AG09309 (cell line): ENCODE measurements at regions not wholly inside any gene's neighbourhood (a gene's known extent, or its start where the extent isn't known, plus 50 kb on each side); places are given as distances from the start of the nearest gene placed in this dataset.
"Not testable (repeated sequence)": the region's sequence is repeated elsewhere in the genome, so short reads cannot be mapped to it uniquely, and the experiment has no call there.

Experiments
- DNase-seq: peaks from one replicate; pipeline ENCODE4 v3.0.0-alpha.2; 2010; ENCODE audit warnings: low read depth
- H3K4me3 ChIP-seq: 2 replicates; pipeline ENCODE4 v1.5.1; 2011; ENCODE audit warnings: mild to moderate bottlenecking, low read depth, low read length, moderate library complexity; ENCODE audit not compliant: control insufficient read depth
- TF ChIP-seq, protein P1 (sequence below): IDR thresholded peaks from 2 replicates; pipeline ENCODE4 v1.5.1; 2011; ENCODE audit warnings: mild to moderate bottlenecking, low read depth, low read length, inconsistent platforms; ENCODE audit not compliant: insufficient read depth, control insufficient read depth; ENCODE audit errors: missing control alignments

DNA sequence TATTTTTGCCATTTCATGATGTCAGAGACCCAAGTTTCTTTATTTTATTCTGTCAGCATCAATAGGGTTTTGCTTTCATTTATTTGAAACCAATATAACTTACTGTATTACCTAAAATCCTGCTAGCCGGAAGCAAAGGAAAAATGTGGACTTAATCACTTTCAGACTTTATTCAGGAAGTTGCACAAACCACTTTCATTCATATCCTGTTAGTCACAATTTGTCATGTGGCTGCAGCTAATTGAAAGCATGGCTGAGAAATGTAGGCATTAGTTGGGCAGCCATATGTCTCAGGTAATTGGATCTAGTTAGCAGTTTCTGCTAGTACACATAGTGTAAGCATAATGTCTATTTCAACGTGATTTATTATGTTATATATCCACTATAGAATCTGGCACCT lies 462.3 kb upstream of the SGO1 start:
- DNase-seq, result peak; percentile 87
- no peak overlapping the region for H3K4me3 ChIP-seq
- TF ChIP-seq, protein P1, sequence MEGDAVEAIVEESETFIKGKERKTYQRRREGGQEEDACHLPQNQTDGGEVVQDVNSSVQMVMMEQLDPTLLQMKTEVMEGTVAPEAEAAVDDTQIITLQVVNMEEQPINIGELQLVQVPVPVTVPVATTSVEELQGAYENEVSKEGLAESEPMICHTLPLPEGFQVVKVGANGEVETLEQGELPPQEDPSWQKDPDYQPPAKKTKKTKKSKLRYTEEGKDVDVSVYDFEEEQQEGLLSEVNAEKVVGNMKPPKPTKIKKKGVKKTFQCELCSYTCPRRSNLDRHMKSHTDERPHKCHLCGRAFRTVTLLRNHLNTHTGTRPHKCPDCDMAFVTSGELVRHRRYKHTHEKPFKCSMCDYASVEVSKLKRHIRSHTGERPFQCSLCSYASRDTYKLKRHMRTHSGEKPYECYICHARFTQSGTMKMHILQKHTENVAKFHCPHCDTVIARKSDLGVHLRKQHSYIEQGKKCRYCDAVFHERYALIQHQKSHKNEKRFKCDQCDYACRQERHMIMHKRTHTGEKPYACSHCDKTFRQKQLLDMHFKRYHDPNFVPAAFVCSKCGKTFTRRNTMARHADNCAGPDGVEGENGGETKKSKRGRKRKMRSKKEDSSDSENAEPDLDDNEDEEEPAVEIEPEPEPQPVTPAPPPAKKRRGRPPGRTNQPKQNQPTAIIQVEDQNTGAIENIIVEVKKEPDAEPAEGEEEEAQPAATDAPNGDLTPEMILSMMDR, result no peak

DNA sequence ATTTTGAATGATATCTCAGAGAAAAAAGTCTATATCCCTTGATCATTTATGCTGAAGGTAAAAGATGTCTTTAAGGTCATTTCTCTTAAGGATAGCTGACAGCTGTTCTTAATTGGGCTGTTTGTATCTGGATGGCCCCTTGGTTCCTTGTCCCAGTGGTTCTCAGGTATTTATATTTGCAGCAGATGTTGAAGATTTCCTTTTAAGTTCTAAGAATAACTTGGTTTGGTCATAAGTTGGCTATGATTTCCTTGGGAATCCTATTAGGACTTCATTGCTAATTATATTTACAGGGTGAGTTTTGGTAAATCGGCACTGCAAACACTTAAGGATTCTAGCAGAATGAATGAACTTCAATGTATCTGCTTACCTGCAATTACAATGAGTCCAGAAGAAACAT lies 460.4 kb upstream of the SGO1 start:
- no peak for DNase-seq
- no peak overlapping the region for H3K4me3 ChIP-seq
- TF ChIP-seq, protein P1, result no peak

DNA sequence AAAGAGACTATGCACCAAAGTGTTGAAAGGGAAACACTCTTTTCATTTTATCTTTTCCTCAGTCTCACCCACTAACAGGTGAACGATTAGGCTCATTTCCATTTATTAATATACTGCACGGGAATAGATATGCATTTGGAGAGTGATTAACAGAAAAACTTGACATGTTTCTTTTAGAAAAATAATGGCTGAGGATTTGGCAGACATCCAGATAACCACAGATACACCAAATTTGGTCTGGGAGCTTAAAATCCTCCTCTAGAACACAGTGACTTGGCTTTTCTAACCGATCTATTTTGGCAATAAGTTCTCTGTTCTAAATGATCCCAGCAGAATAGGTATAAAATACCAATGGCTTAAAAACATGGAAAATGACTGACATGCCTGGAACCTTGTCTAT lies 459.3 kb upstream of the SGO1 start:
- DNase-seq, result no peak
- TF ChIP-seq, protein P1, result no peak

DNA sequence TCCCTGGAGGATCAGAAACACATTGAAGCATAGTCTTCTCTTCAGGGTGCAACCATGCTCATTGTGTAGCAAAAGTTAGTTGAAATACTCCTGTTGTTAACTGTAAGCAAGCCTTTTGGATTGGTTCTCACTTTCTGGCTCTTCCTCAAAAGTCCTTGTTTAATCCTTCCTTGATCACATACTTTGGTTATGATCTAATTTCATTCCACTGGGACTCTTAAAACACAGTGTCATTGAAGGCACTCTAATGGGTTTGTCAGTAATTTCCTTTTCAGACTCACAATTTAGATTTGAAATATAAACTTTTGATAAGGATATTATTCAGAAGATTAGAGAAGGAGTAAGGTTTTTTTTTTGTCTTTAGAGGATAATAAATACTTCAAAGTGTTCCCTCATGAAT lies 451.7 kb upstream of the SGO1 start:
- H3K4me3 ChIP-seq, result no peak overlapping the region
- TF ChIP-seq, protein P1, result no peak
- DNase-seq, result peak; percentile 18

More for the DNA sequence above, 459.3 kb upstream of the SGO1 start:
- no peak overlapping the region for H3K4me3 ChIP-seq

DNA sequence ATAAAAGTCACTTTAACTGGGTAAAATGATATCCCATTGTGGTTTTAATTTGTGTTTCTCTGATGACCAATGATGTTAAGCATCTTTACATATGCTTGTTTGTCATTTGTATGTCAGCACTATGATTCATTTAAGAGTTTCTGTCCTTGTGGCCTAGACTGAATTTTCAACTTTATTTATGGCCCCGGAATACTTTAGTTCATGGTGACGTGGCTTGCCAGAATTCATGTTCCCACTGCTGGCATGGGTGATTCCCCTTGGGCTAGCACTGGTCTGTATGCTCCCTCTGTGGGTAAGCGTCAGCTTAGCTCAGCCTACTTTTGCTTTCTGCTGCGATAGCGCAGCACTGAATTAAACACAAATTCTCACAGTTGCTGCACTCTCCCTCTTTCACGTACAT lies 436.3 kb upstream of the SGO1 start:
- H3K4me3 ChIP-seq, result no peak overlapping the region; the same call in 1 of the 2 replicates
- TF ChIP-seq, protein P1, result peak; percentile 60
- DNase-seq, result peak; percentile 97

DNA sequence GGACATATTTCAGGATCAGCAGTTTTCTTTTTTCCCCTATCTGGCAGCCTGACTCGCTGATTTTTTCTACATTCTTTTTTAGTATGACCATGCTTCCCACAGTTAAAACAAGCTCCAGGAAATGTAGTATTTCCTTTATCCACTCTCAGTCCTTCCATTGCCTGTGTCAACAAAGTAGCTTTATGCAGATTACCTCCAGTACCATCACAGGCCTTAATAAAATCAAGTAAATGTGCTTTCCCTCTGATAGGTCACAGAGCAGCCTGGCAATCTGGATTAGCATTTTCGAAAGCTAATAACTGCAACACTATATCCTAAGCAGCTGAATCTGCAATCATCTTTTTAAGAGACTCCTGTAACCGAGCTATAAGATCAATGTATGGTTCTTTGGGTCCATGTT lies 432.6 kb upstream of the SGO1 start:
- not testable (repeated sequence) for H3K4me3 ChIP-seq, DNase-seq

DNA sequence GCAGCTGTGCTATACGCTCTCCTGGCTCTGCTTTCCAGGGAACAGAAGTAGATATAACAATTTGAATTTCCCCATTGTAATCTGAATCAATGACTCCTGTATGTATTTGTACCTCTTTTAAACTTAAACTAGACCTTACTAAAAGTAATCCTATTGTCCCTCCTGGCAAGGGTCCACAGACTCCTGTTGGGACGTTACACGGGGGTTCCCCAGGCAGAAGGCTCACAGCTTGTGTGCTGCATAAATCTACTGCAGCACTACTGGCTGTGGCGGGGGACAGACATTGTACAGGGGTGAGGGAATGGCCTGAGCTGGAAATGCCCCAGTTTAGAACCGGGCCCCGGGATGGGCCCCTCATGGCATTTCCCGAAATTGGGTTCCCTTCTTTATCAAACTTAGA lies 432.2 kb upstream of the SGO1 start:
- not testable (repeated sequence) for H3K4me3 ChIP-seq, DNase-seq

DNA sequence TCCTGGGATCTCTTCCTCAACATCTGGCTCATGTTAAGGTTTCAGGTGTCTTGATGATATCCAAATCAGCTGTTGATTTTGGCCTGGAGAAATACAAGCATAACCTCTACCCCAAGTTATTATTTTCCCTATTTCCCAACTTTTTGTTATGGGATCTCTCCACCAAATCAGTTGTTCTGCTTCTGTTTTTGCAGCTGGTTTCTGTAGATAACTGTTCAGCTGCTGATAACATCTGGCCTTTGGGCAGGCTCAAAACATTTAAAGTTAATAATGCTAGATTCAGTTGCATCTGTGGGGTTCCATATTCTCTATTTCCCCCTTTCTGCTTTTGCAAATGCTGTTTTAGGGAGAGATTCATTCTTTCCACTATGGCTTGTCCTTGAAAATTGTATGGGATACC lies 430.0 kb upstream of the SGO1 start:
- H3K4me3 ChIP-seq, DNase-seq: not testable (repeated sequence)
